ENCODE measurements at regions not wholly inside any gene's neighbourhood (a gene's known extent, or its start where the extent isn't known, plus 50 kb on each side); places are given as distances from the start of the nearest gene placed in this dataset.

DNA sequence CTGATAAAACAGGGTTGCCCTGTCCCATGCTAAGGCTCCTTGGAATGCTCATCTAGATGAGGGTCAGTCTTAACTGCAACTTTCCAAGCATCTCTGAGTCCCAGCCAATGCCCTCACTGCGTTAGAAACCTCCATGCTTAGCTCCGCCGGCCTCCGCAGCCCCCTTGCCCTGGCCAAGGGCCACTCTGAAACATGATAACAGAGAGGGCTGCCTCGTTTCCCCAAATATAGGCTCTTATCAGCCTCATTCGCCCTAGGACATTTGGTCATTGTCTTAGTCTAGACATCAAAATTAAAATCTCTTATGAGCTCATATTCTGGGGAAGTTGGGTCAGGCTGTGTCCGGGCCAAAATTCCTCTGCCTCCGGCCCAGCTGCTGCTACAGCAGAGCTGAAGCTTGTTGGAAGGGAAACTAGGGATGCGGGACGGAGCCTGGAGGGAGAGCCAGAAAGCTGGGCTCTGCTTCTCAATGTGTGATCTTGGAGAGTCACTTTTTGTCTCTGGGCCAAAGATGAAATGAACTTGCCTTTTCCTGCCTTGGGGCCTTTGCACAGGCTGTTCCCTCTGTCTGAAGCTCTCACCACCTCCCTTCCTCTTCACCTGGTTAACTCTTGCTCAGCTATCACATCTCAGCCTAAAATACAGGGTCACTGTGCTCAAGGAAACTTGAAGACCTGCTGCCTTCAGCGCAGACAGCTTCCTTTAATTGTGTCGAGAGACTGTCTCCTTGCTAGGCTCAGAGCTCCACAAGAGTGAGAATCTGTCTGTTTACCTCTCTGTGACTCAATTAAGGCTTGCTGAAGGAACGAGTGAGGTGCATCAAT is 191.3 kb downstream of the RGS3 start:
- Histone ChIP-seq H3K4me1 (ENCODE audit: control insufficient read depth, insufficient read depth, low read length) (peaks cover 3% of the 10 kb centered on the region), H3K36me3 (ENCODE audit: control insufficient read depth, insufficient read depth, low read length) (no peaks in the 10 kb centered on the region), H3K9ac (ENCODE audit: extremely low read depth, low read length, poor library complexity, severe bottlenecking) (no peak overlapping the region), H3K4me3 (ENCODE audit: low read length) (no peak overlapping the region), H3K9me3 (ENCODE audit: control insufficient read depth, low read length) (no peaks in the 10 kb centered on the region), H3K27me3 (ENCODE audit: control insufficient read depth, insufficient read depth, low read length, poor library complexity, severe bottlenecking) (peaks cover 7% of the 10 kb centered on the region), H3K27ac (ENCODE audit: low read depth, low read length) (no peak overlapping the region)
- Mint-ChIP-seq H3K4me3 (no peak overlapping the region), H3K27ac (peak overlapping the region; percentile 48), H3K36me3 (ENCODE audit: low read depth) (no peaks in the 10 kb centered on the region), H3K27me3 (ENCODE audit: insufficient read depth) (peaks cover 8% of the 10 kb centered on the region), H3K9me3 (no peaks in the 10 kb centered on the region), H3K4me1 (peaks cover 19% of the 10 kb centered on the region)
- no peak for DNase-seq
- 85 to 86% methylated on average over 9 to 13 of the region's 13 CpGs for WGBS, 2 experiments (ENCODE audit: insufficient coverage in 1 of 2, insufficient read length in 1 of 2)
- TF ChIP-seq, protein P1, sequence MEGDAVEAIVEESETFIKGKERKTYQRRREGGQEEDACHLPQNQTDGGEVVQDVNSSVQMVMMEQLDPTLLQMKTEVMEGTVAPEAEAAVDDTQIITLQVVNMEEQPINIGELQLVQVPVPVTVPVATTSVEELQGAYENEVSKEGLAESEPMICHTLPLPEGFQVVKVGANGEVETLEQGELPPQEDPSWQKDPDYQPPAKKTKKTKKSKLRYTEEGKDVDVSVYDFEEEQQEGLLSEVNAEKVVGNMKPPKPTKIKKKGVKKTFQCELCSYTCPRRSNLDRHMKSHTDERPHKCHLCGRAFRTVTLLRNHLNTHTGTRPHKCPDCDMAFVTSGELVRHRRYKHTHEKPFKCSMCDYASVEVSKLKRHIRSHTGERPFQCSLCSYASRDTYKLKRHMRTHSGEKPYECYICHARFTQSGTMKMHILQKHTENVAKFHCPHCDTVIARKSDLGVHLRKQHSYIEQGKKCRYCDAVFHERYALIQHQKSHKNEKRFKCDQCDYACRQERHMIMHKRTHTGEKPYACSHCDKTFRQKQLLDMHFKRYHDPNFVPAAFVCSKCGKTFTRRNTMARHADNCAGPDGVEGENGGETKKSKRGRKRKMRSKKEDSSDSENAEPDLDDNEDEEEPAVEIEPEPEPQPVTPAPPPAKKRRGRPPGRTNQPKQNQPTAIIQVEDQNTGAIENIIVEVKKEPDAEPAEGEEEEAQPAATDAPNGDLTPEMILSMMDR (conservative IDR thresholded peaks at IDR 0.05), result no peak

- H3K4me1 ChIP-seq (ENCODE audit: control insufficient read depth, insufficient read depth, low read length), result peaks cover 3% of the 10 kb centered on the region
- no peak overlapping the region for H3K9ac ChIP-seq (ENCODE audit: extremely low read depth, low read length, poor library complexity, severe bottlenecking)
- H3K27me3 ChIP-seq (ENCODE audit: control insufficient read depth, insufficient read depth, low read length, poor library complexity, severe bottlenecking), result no peaks in the 10 kb centered on the region
- no peaks in the 10 kb centered on the region for H3K9me3 ChIP-seq (ENCODE audit: control insufficient read depth, low read length)
- H3K36me3 ChIP-seq (ENCODE audit: control insufficient read depth, insufficient read depth, low read length), result no peaks in the 10 kb centered on the region
- H3K4me3 ChIP-seq (ENCODE audit: low read length), result no peak overlapping the region
- 89 to 90% methylated on average over 16 to 21 of the region's 21 CpGs for WGBS, 2 experiments (ENCODE audit: insufficient coverage in 1 of 2, insufficient read length in 1 of 2)
- Mint-ChIP-seq H3K27me3 (ENCODE audit: insufficient read depth) (peaks cover 14% of the 10 kb centered on the region), H3K36me3 (ENCODE audit: low read depth) (no peaks in the 10 kb centered on the region), H3K27ac (no peak overlapping the region), H3K9me3 (no peaks in the 10 kb centered on the region), H3K4me3 (no peak overlapping the region), H3K4me1 (peaks cover 11% of the 10 kb centered on the region)
- peak; percentile 51 for DNase-seq
- H3K27ac ChIP-seq (ENCODE audit: low read depth, low read length), result no peak overlapping the region
- TF ChIP-seq, protein P1 (conservative IDR thresholded peaks at IDR 0.05), result no peak
These were observed 193.5 kb downstream of the RGS3 start for GRCh38 chr9:113656771-113657670.

DNA sequence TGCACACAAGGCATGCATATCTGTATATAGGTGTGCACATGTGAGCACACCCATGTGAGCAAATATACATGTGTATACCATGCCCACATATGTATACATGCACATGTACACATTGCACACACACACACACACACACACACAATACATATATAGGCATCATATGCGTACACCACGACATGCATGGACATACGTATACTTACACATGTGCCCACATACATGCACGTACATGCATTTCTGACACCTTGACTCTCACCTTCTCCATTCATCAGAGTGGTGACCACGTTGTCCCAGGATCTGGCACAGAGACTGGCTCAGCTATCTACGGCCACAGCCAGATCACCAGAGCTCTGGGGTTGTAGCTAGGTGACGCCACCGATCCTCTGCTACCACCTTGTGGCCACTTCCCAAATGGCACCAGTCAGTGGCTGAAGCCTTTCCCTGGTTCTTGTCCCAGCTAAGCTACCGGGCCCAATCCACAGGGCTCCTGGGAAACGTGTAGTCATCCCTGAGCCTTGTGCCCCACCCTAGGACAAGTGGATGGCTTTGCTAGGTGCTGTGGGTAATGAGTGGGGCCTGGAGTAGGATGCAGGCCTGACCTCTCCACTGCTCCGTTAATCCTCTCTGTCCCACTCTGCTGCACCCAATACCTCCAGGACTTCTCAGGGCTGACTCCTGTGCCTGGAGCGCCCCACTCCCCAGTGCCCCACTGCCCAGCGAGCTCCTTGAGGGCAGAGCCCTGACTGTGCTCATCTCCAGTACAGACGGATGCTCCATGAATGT is 194.4 kb downstream of the RGS3 start:
- H3K4me1 Mint-ChIP-seq, result peaks cover 11% of the 10 kb centered on the region
- peaks cover 14% of the 10 kb centered on the region for H3K27me3 Mint-ChIP-seq (ENCODE audit: insufficient read depth)

More for the DNA sequence above, 194.4 kb downstream of the RGS3 start:
- H3K9me3 Mint-ChIP-seq, result no peaks in the 10 kb centered on the region
- H3K27me3 ChIP-seq (ENCODE audit: control insufficient read depth, insufficient read depth, low read length, poor library complexity, severe bottlenecking), result peaks cover under 1% of the 10 kb centered on the region
- no peaks in the 10 kb centered on the region for H3K36me3 ChIP-seq (ENCODE audit: control insufficient read depth, insufficient read depth, low read length)
- no peak overlapping the region for H3K4me3 ChIP-seq (ENCODE audit: low read length)
- H3K9me3 ChIP-seq (ENCODE audit: control insufficient read depth, low read length), result no peaks in the 10 kb centered on the region
- no peak overlapping the region for H3K4me3 Mint-ChIP-seq
- no peaks in the 10 kb centered on the region for H3K36me3 Mint-ChIP-seq (ENCODE audit: low read depth)
- 38 to 41% methylated on average over 8 to 14 of the region's 14 CpGs for WGBS, 2 experiments (ENCODE audit: insufficient coverage in 1 of 2, insufficient read length in 1 of 2)
- H3K9ac ChIP-seq (ENCODE audit: extremely low read depth, low read length, poor library complexity, severe bottlenecking), result no peak overlapping the region
- peaks cover 3% of the 10 kb centered on the region for H3K4me1 ChIP-seq (ENCODE audit: control insufficient read depth, insufficient read depth, low read length)
- TF ChIP-seq, protein P1 (conservative IDR thresholded peaks at IDR 0.05), result peak; percentile 96
- peak; percentile 98 for DNase-seq
- no peak overlapping the region for H3K27ac Mint-ChIP-seq
- H3K27ac ChIP-seq (ENCODE audit: low read depth, low read length), result no peak overlapping the region
